ENCODE measurements at regions not wholly inside any gene's neighbourhood (a gene's known extent, or its start where the extent isn't known, plus 50 kb on each side); places are given as distances from the start of the nearest gene placed in this dataset.

GRCh38 chr4:138426786-138427185 is 184.6 kb upstream of the SLC7A11 start:
- CTCF ChIA-PET: no interaction called here
- no peak overlapping the region for H3K56ac ChIP-seq (ENCODE audit: extremely low read depth, insufficient read depth, low read length)
- no peaks in the 10 kb centered on the region for H3K4me1 ChIP-seq (ENCODE audit: control insufficient read depth, insufficient read depth, low read length)
- no peak overlapping the region for H3K4me2 ChIP-seq (ENCODE audit: low read depth, low read length)
- H3K9me3 ChIP-seq (ENCODE audit: control insufficient read depth, insufficient read depth, low read length): no peaks in the 10 kb centered on the region
- H4K20me1 ChIP-seq (ENCODE audit: insufficient read depth, low read length): no peaks in the 10 kb centered on the region
- H4K91ac ChIP-seq (ENCODE audit: insufficient read depth, low read depth, low read length): no peak overlapping the region
- H4K8ac ChIP-seq (ENCODE audit: low read depth in 2 of 2, low read length in 2 of 2): no peak overlapping the region
- TF ChIP-seq NFE2L2 (IDR thresholded peaks at IDR 0.05; ENCODE audit: low read depth, low read length) (no peak), RCOR1 (IDR thresholded peaks at IDR 0.05; ENCODE audit: insufficient replicate concordance, low read length) (no peak), USF2 (IDR thresholded peaks at IDR 0.05; ENCODE audit: low read depth, low read length) (no peak), CTCF (conservative IDR thresholded peaks at IDR 0.05; ENCODE audit: low read depth, low read length) (no peak), ELK1 (IDR thresholded peaks at IDR 0.05; ENCODE audit: borderline replicate concordance, low read depth, low read length) (no peak), BHLHE40 (IDR thresholded peaks at IDR 0.05; ENCODE audit: low read depth, low read length) (no peak), POLR2A (IDR thresholded peaks at IDR 0.05; ENCODE audit: low read depth, low read length) (no peak), FOS (IDR thresholded peaks at IDR 0.05; ENCODE audit: low read depth, low read length) (no peak), MAZ (IDR thresholded peaks at IDR 0.05; ENCODE audit: borderline replicate concordance, low read depth, low read length) (no peak), MAFK (IDR thresholded peaks at IDR 0.05; ENCODE audit: low read depth, low read length) (no peak), CHD1 (IDR thresholded peaks at IDR 0.05; ENCODE audit: low read depth, low read length) (no peak), RAD21 (IDR thresholded peaks at IDR 0.05; ENCODE audit: low read length) (no peak)
- no peak overlapping the region for H2BK120ac ChIP-seq (ENCODE audit: low read depth, low read length)
- H2AK5ac ChIP-seq (ENCODE audit: low read depth, low read length): no peak overlapping the region
- no peak overlapping the region for H2BK15ac ChIP-seq (ENCODE audit: low read depth, low read length)
- DNase-seq (no peak), ATAC-seq (ENCODE audit: low read depth) (no peak)
- no peak overlapping the region for H3K9ac ChIP-seq (ENCODE audit: low read depth, low read length)
- in situ Hi-C loops (cut with MboI; ENCODE audit: low sequenced_read_pairs) (no loop called here), dilution Hi-C loops (cut with HindIII; ENCODE audit: low sequenced_read_pairs, unreplicated experiment) (no loop called here), intact Hi-C loops (cut with micrococcal nuclease) (no loop called here)
- no peaks in the 10 kb centered on the region for H3K36me3 ChIP-seq (ENCODE audit: control insufficient read depth, insufficient read depth, low read length)
- no CpG with 5 or more reads among the region's 1 CpG for WGBS, 2 experiments (ENCODE audit: extremely low coverage in 2 of 2, insufficient read length in 1 of 2)
- H4K5ac ChIP-seq (ENCODE audit: low read depth, low read length): no peak overlapping the region
- no peak overlapping the region for H3K4me3 ChIP-seq (ENCODE audit: insufficient read depth, low read depth, low read length)
- no peak overlapping the region for H2BK20ac ChIP-seq (ENCODE audit: low read depth, low read length)
- H3K4ac ChIP-seq (ENCODE audit: low read depth, low read length): no peak overlapping the region
- no peak overlapping the region for H3K18ac ChIP-seq (ENCODE audit: low read depth, low read length)
- H2BK5ac ChIP-seq (ENCODE audit: low read depth, low read length, poor library complexity, severe bottlenecking): no peak overlapping the region
- H2AFZ ChIP-seq (replicated peaks; ENCODE audit: low read length, poor library complexity): no peak overlapping the region
- POLR2A ChIA-PET (ENCODE audit: unreplicated experiment): no interaction called here
- H3K23ac ChIP-seq (ENCODE audit: low read depth, low read length): no peak overlapping the region
- H3K27ac ChIP-seq (ENCODE audit: insufficient read depth, low read length): no peak overlapping the region
- no peak overlapping the region for H2AK9ac ChIP-seq (replicated peaks; ENCODE audit: low read depth, low read length, poor library complexity)
- H3K27me3 ChIP-seq (ENCODE audit: control insufficient read depth, insufficient read depth, low read length): no peaks in the 10 kb centered on the region
- H3K9me1 ChIP-seq (ENCODE audit: insufficient read depth, low read length): no peaks in the 10 kb centered on the region
- no TSS peak for BruUV-seq (replicated peaks)
- H3K79me1 ChIP-seq (ENCODE audit: low read depth in 1 of 2, low read length in 2 of 2): no peaks in the 10 kb centered on the region
- H3K14ac ChIP-seq (replicated peaks; ENCODE audit: low read depth, low read length): no peak overlapping the region
